HepG2 (cell line): ENCODE measurements at regions not wholly inside any gene's neighbourhood (a gene's known extent, or its start where the extent isn't known, plus 50 kb on each side); places are given as distances from the start of the nearest gene placed in this dataset.
A peak's percentile ranks its signal among the peaks of the same experiment; 100 is the strongest.

Experiments used
- DRAP1 ChIP-seq: IDR thresholded peaks from 2 replicates; pipeline ENCODE4 v1.6.1; 2016; ENCODE audit warnings: missing genetic modification reagents, missing compliant biosample characterization
- ELF1 ChIP-seq: sonication (generic); formaldehyde crosslinking; IDR thresholded peaks from 2 replicates; pipeline ENCODE4 v1.4.0; 2020; ENCODE audit warnings: missing genetic modification reagents
- ELF3 ChIP-seq: IDR thresholded peaks from 2 replicates; pipeline ENCODE4 v1.6.1; 2016; ENCODE audit warnings: missing genetic modification reagents, missing compliant biosample characterization
- ESRRA ChIP-seq: sonication (generic); formaldehyde crosslinking; IDR thresholded peaks from 2 replicates; pipeline ENCODE4 v1.5.1; 2020; ENCODE audit warnings: mild to moderate bottlenecking, low read depth, missing genetic modification reagents
- FOXA3 ChIP-seq: IDR thresholded peaks from 2 replicates; pipeline ENCODE4 v1.6.1; 2016; ENCODE audit warnings: missing genetic modification reagents, missing compliant biosample characterization
- HMG20A ChIP-seq: IDR thresholded peaks from 2 replicates; pipeline ENCODE4 v1.6.1; 2016; ENCODE audit warnings: borderline replicate concordance
- HNF4G ChIP-seq, 2 experiments: sonication (generic) in 1 of 2; formaldehyde crosslinking in 1 of 2; IDR thresholded peaks; 2 replicates each; pipeline versions ENCODE4 v1.4.0 to v1.6.1; 2011 to 2020; ENCODE audit warnings: borderline replicate concordance in 2 of 2, low read depth in 2 of 2, mild to moderate bottlenecking in 2 of 2, low read length in 1 of 2, missing genetic modification reagents in 1 of 2, moderate library complexity in 1 of 2
- IRX3 ChIP-seq: sonication (generic); formaldehyde crosslinking; IDR thresholded peaks from 2 replicates; pipeline ENCODE4 v1.8.1; 2023; ENCODE audit warnings: mild to moderate bottlenecking, low read depth, missing genetic modification reagents, borderline replicate concordance
- ISL2 ChIP-seq: sonication (generic); formaldehyde crosslinking; IDR thresholded peaks from 2 replicates; pipeline ENCODE4 v1.5.0; 2020; ENCODE audit warnings: missing genetic modification reagents
- KDM5A ChIP-seq: fragments of 200-600 bp; sonication (generic); IDR thresholded peaks from 2 replicates; pipeline ENCODE4 v1.7.0; 2018; ENCODE audit warnings: antibody characterized with exemption, mild to moderate bottlenecking, low read length, borderline replicate concordance
- MBNL3 ChIP-seq: fragments of 250-450 bp; sonication (Bioruptor Pico); conservative IDR thresholded peaks from 2 replicates; pipeline ENCODE4 v1.8.0; 2022; ENCODE audit warnings: mild to moderate bottlenecking, inconsistent platforms
- MLX ChIP-seq: IDR thresholded peaks from 2 replicates; pipeline ENCODE4 v1.6.1; 2016
- MTA3 ChIP-seq: sonication (generic); formaldehyde crosslinking; IDR thresholded peaks from 2 replicates; pipeline ENCODE4 v1.4.0; 2020; ENCODE audit warnings: missing genetic modification reagents
- NFAT5 ChIP-seq: sonication (generic); formaldehyde crosslinking; IDR thresholded peaks from 2 replicates; pipeline ENCODE4 v1.4.0; 2020; ENCODE audit warnings: missing genetic modification reagents
- NFIB ChIP-seq: sonication (generic); formaldehyde crosslinking; IDR thresholded peaks from 2 replicates; pipeline ENCODE4 v1.9.0; 2021; ENCODE audit warnings: missing genetic modification reagents, mild to moderate bottlenecking, borderline replicate concordance
- NFKBIZ ChIP-seq: IDR thresholded peaks from 2 replicates; pipeline ENCODE4 v1.6.1; 2018; ENCODE audit warnings: missing genetic modification reagents, missing compliant biosample characterization
- NFYB ChIP-seq: sonication (generic); formaldehyde crosslinking; IDR thresholded peaks from 2 replicates; pipeline ENCODE4 v1.4.0; 2020; ENCODE audit warnings: missing genetic modification reagents
- NRL ChIP-seq: sonication (generic); formaldehyde crosslinking; IDR thresholded peaks from 2 replicates; pipeline ENCODE4 v1.5.0; 2020; ENCODE audit warnings: missing genetic modification reagents, mild to moderate bottlenecking, moderate library complexity, borderline replicate concordance
- POLR2A ChIP-seq, 2 experiments: IDR thresholded peaks; 2 replicates each; pipeline ENCODE4 v1.6.1; 2011; ENCODE audit warnings: low read depth in 2 of 2, low read length in 2 of 2, mild to moderate bottlenecking in 1 of 2, moderate library complexity in 1 of 2; ENCODE audit not compliant: insufficient read depth in 1 of 2
- SMC3 ChIP-seq: IDR thresholded peaks from 2 replicates; pipeline ENCODE4 v1.6.1; 2011; ENCODE audit warnings: low read length, improper control_type of control experiment
- SOX6 ChIP-seq, 2 experiments: fragments of 450-650 bp in 1 of 2; sonication (generic) in 1 of 2; formaldehyde crosslinking in 1 of 2; IDR thresholded peaks; 2 replicates each; pipeline versions ENCODE4 v1.4.0 to v1.6.1; 2017 to 2020; ENCODE audit warnings: antibody characterized with exemption in 1 of 2, mild to moderate bottlenecking in 1 of 2, missing genetic modification reagents in 1 of 2
- YEATS2 ChIP-seq: sonication (generic); formaldehyde crosslinking; IDR thresholded peaks from 2 replicates; pipeline ENCODE4 v1.4.0; 2020; ENCODE audit warnings: missing genetic modification reagents, borderline replicate concordance
- ZBTB7A ChIP-seq: sonication (generic); formaldehyde crosslinking; IDR thresholded peaks from 2 replicates; pipeline ENCODE4 v1.8.0; 2022; ENCODE audit warnings: mild to moderate bottlenecking, missing genetic modification reagents
- ZBTB8A ChIP-seq: sonication (generic); formaldehyde crosslinking; IDR thresholded peaks from 2 replicates; pipeline ENCODE4 v1.4.0; 2020; ENCODE audit warnings: mild to moderate bottlenecking, low read depth, missing genetic modification reagents, borderline replicate concordance
- ZNF232 ChIP-seq: sonication (generic); formaldehyde crosslinking; IDR thresholded peaks from 2 replicates; pipeline ENCODE4 v1.4.0; 2020; ENCODE audit warnings: missing genetic modification reagents, borderline replicate concordance
- ZNF761 ChIP-seq: sonication (generic); formaldehyde crosslinking; conservative IDR thresholded peaks from 2 replicates; pipeline ENCODE4 v1.4.0; 2020; ENCODE audit warnings: mild to moderate bottlenecking, missing genetic modification reagents

GRCh38 chr21:43294194-43294902 lies 125.5 kb downstream of the CRYAA start (continued):
- peak; percentile 60; the same call in 1 of the 2 replicates for TF ChIP-seq MLX (CRISPR knock-in tag)
- no peak for TF ChIP-seq ESRRA
- no peak for TF ChIP-seq POLR2A (IDR thresholded peaks at IDR 0.05; ENCODE audit: insufficient read depth in 1 of 2, low read depth in 2 of 2, low read length in 2 of 2)
- TF ChIP-seq NFKBIZ (CRISPR knock-in tag): no peak
- TF ChIP-seq NFAT5: no peak
- TF ChIP-seq NFIB (CRISPR knock-in tag): no peak
- TF ChIP-seq FOXA3 (CRISPR knock-in tag): peak; percentile 46; the same call in 1 of the 2 replicates
- TF ChIP-seq ISL2 (CRISPR knock-in tag): peak; percentile 32; the same call in 1 of the 2 replicates
- no peak for TF ChIP-seq ZBTB8A (CRISPR knock-in tag)
- TF ChIP-seq ZNF761 (CRISPR knock-in tag): no peak
- no peak for TF ChIP-seq KDM5A
- TF ChIP-seq ZBTB7A (CRISPR knock-in tag): no peak
- TF ChIP-seq NFYB: no peak
- TF ChIP-seq NRL (CRISPR knock-in tag): no peak
- TF ChIP-seq MTA3: no peak
- TF ChIP-seq SMC3: no peak
- TF ChIP-seq HMG20A (CRISPR knock-in tag): peak; percentile 35; the same call in 1 of the 2 replicates
- TF ChIP-seq SOX6 (IDR thresholded peaks at IDR 0.05): no peak
- TF ChIP-seq SOX6 (CRISPR knock-in tag; IDR thresholded peaks at IDR 0.05): peak; percentile 23; the same call in 1 of the 2 replicates
- TF ChIP-seq ELF1 (CRISPR knock-in tag): no peak
- 0 out of 2 replicates have a peak, but pooled peaks have one; percentile 33 for TF ChIP-seq HNF4G (IDR thresholded peaks at IDR 0.05; ENCODE audit: borderline replicate concordance, low read depth, low read length)
- no peak for TF ChIP-seq HNF4G (CRISPR knock-in tag; IDR thresholded peaks at IDR 0.05; ENCODE audit: borderline replicate concordance, low read depth)
- TF ChIP-seq MBNL3: no peak
- TF ChIP-seq YEATS2 (CRISPR knock-in tag): no peak
- TF ChIP-seq ZNF232: no peak
- TF ChIP-seq DRAP1 (CRISPR knock-in tag): no peak
- TF ChIP-seq ELF3 (CRISPR knock-in tag): no peak
- TF ChIP-seq IRX3 (CRISPR knock-in tag): no peak
